ENCODE measurements at regions not wholly inside any gene's neighbourhood (a gene's known extent, or its start where the extent isn't known, plus 50 kb on each side); places are given as distances from the start of the nearest gene placed in this dataset.

- TF ChIP-seq, protein P1, sequence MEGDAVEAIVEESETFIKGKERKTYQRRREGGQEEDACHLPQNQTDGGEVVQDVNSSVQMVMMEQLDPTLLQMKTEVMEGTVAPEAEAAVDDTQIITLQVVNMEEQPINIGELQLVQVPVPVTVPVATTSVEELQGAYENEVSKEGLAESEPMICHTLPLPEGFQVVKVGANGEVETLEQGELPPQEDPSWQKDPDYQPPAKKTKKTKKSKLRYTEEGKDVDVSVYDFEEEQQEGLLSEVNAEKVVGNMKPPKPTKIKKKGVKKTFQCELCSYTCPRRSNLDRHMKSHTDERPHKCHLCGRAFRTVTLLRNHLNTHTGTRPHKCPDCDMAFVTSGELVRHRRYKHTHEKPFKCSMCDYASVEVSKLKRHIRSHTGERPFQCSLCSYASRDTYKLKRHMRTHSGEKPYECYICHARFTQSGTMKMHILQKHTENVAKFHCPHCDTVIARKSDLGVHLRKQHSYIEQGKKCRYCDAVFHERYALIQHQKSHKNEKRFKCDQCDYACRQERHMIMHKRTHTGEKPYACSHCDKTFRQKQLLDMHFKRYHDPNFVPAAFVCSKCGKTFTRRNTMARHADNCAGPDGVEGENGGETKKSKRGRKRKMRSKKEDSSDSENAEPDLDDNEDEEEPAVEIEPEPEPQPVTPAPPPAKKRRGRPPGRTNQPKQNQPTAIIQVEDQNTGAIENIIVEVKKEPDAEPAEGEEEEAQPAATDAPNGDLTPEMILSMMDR (conservative IDR thresholded peaks at IDR 0.05; ENCODE audit: low read depth, low read length): no peak
- TF ChIP-seq EZH2 (IDR thresholded peaks at IDR 0.05; ENCODE audit: borderline replicate concordance, low read depth, low read length, poor library complexity, severe bottlenecking): no peak
Measured at GRCh38 chr4:166229799-166230198, 356.8 kb downstream of the TLL1 start.
